ENCODE measurements at regions not wholly inside any gene's neighbourhood (a gene's known extent, or its start where the extent isn't known, plus 50 kb on each side); places are given as distances from the start of the nearest gene placed in this dataset.

- TF ChIP-seq RAD51 (IDR thresholded peaks at IDR 0.05; ENCODE audit: borderline replicate concordance, low read depth) (no peak), CHD1 (IDR thresholded peaks at IDR 0.05; ENCODE audit: low read length) (no peak), ZFP1 (CRISPR knock-in tag; IDR thresholded peaks at IDR 0.05) (no peak), ZHX1 (conservative IDR thresholded peaks at IDR 0.05; ENCODE audit: low read length) (no peak), ELF4 (CRISPR knock-in tag; IDR thresholded peaks at IDR 0.05) (no peak), LEF1 (IDR thresholded peaks at IDR 0.05) (no peak), CBX2 (IDR thresholded peaks at IDR 0.05; ENCODE audit: insufficient read depth, low read length, poor library complexity, severe bottlenecking) (no peak)
Observed at GRCh38 chr11:96905663-96906062, 515.9 kb downstream of the JRKL start (continued).

- CTCF ChIA-PET (ENCODE audit: low intra/inter-chr PET ratio): no interaction called here
- H2AFZ ChIP-seq (ENCODE audit: low read depth, low read length): no peak overlapping the region
- DNase-seq (ENCODE audit: extremely low read depth in 1 of 4, low spot score in 3 of 4) (no peak), FAIRE-seq (no peak), ATAC-seq (no peak)
- H3K4me2 ChIP-seq (ENCODE audit: insufficient read depth, low read length): no peak overlapping the region
- POLR2A ChIA-PET: no interaction called here
- H3K36me3 ChIP-seq (ENCODE audit: control insufficient read depth, insufficient read depth, low read length): no peaks in the 10 kb centered on the region
- no peaks in the 10 kb centered on the region for H3K4me1 ChIP-seq (replicated peaks in 1 of 2; ENCODE audit: control insufficient read depth in 2 of 2, insufficient read depth in 2 of 2, low read length in 2 of 2)
- H3K9me3 ChIP-seq (replicated peaks; ENCODE audit: control insufficient read depth, insufficient read depth, low read depth, low read length): no peaks in the 10 kb centered on the region
- TF ChIP-seq MLLT1 (IDR thresholded peaks at IDR 0.05): no peak
- TF ChIP-seq CHAMP1 (IDR thresholded peaks at IDR 0.05): no peak
- TF ChIP-seq MXI1 (IDR thresholded peaks at IDR 0.05; ENCODE audit: low read depth, low read length): no peak
- TF ChIP-seq POLR3A (IDR thresholded peaks at IDR 0.05; ENCODE audit: borderline replicate concordance, extremely low read depth, insufficient read depth, insufficient read length): no peak
- no peak for TF ChIP-seq LEF1 (IDR thresholded peaks at IDR 0.05)
- no peak for TF ChIP-seq FOS (IDR thresholded peaks at IDR 0.05; ENCODE audit: extremely low read depth, insufficient read length)
- no peak for TF ChIP-seq CBX3 (IDR thresholded peaks at IDR 0.05; ENCODE audit: borderline replicate concordance in 1 of 2, low read length in 2 of 2)
- no peak for TF ChIP-seq NCOA1 (IDR thresholded peaks at IDR 0.05; ENCODE audit: low read depth)
- TF ChIP-seq TCF3 (CRISPR knock-in tag; IDR thresholded peaks at IDR 0.05): no peak
- no peak for TF ChIP-seq POLR2H (tag; IDR thresholded peaks at IDR 0.05; ENCODE audit: low read depth)
- intact Hi-C loops (cut with micrococcal nuclease): no loop called here
- no peaks in the 10 kb centered on the region for H4K20me1 ChIP-seq (replicated peaks; ENCODE audit: control insufficient read depth, insufficient read depth, low read length)
- no peaks in the 10 kb centered on the region for H3K9me1 ChIP-seq (ENCODE audit: control insufficient read depth, insufficient read depth, low read length)
- WGBS (ENCODE audit: insufficient coverage, low coverage, missing lambda C conversion rate): 10% methylated on average over 1 of the region's 1 CpG
- no peak overlapping the region for H3K27ac ChIP-seq (ENCODE audit: extremely low read depth, low read depth, low read length)
- H3K27me3 ChIP-seq (ENCODE audit: control insufficient read depth in 2 of 2, insufficient read depth in 2 of 2, low read length in 2 of 2): no peaks in the 10 kb centered on the region
- no peak overlapping the region for H3K4me3 ChIP-seq
- in situ Hi-C loops (cut with MboI): no loop called here
- no TSS peak for BruUV-seq (replicated peaks)
- H3K79me2 ChIP-seq (ENCODE audit: control insufficient read depth, insufficient read depth, low read length): no peaks in the 10 kb centered on the region
- no peak overlapping the region for H3K9ac ChIP-seq (ENCODE audit: insufficient read depth in 1 of 2, low read depth in 2 of 2, low read length in 2 of 2)
Observed at GRCh38 chr11:96906476-96906875, 516.7 kb downstream of the JRKL start.

Data from K562 (cell line).